Cardiac muscle cell (in vitro differentiated cells and primary cell): ENCODE measurements at regions not wholly inside any gene's neighbourhood (a gene's known extent, or its start where the extent isn't known, plus 50 kb on each side); places are given as distances from the start of the nearest gene placed in this dataset.

Source experiments
- DNase-seq, 2 donors: peaks; one replicate each; pipeline versions ENCODE4 v3.0.0 to v3.0.0-alpha.2; 2010 to 2017; ENCODE audit warnings: low read depth in 1 of 2, low spot score in 1 of 2
- H3K27ac ChIP-seq: fragments of 200-600 bp; sonication (generic); 2 replicates; pipeline ENCODE4 v1.5.1; 2016
- H3K27me3 ChIP-seq: fragments of 200-600 bp; sonication (generic); 2 replicates; pipeline ENCODE4 v1.6.0; 2016; ENCODE audit warnings: control low read depth
- H3K36me3 ChIP-seq: fragments of 200-600 bp; sonication (generic); 2 replicates; pipeline ENCODE4 v1.5.1; 2016; ENCODE audit warnings: control low read depth
- H3K4me1 ChIP-seq: fragments of 200-600 bp; sonication (generic); 2 replicates; pipeline ENCODE4 v1.8.1; 2017; ENCODE audit warnings: low read depth, mild to moderate bottlenecking, mixed run types
- H3K4me3 ChIP-seq: fragments of 200-600 bp; sonication (generic); 2 replicates; pipeline ENCODE4 v1.5.1; 2016; ENCODE audit warnings: mild to moderate bottlenecking
- H3K9me3 ChIP-seq: fragments of 200-600 bp; sonication (generic); 2 replicates; pipeline ENCODE4 v1.5.1; 2017; ENCODE audit warnings: low read depth, mild to moderate bottlenecking, control low read depth
- CTCF ChIP-seq: IDR thresholded peaks from 2 replicates; pipeline ENCODE4 v1.5.1; 2012; ENCODE audit warnings: low read depth, mild to moderate bottlenecking, low read length

GRCh38 chrX:20373063-20373462 lies 106.4 kb upstream of the RPS6KA3 start:
- H3K4me1 ChIP-seq = peaks cover 5% of the 10 kb centered on the region
- no peak for DNase-seq
- H3K9me3 ChIP-seq = no peaks in the 10 kb centered on the region
- no peaks in the 10 kb centered on the region for H3K36me3 ChIP-seq
- no peak overlapping the region for H3K27ac ChIP-seq
- TF ChIP-seq CTCF = no peak
- no peaks in the 10 kb centered on the region for H3K27me3 ChIP-seq
- no peak overlapping the region for H3K4me3 ChIP-seq

DNA sequence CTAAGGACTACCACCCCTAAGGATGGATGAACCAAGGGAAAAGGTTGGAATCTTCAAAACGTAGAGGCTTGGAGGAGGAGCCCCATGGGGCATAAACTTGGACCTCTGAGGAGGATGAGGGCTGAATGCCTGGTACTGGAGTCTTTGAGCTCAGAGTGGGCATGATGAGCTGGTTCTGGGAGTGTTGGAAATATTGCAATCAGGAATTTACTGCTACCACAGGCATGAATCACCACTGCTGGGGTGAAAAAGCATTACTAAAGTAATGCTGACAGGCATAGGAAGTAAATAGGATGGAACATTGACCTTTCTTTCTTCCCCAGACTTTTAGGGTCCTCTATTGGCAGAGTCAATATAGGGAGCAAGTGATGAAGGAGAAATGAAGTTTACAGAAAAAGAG lies 105.8 kb upstream of the RPS6KA3 start:
- no peak overlapping the region for H3K27ac ChIP-seq
- no peaks in the 10 kb centered on the region for H3K9me3 ChIP-seq
- peaks cover 5% of the 10 kb centered on the region for H3K4me1 ChIP-seq
- no peak for TF ChIP-seq CTCF
- no peaks in the 10 kb centered on the region for H3K36me3 ChIP-seq
- no peak overlapping the region for H3K4me3 ChIP-seq
- peak in 1 of 2 donors; percentile 52 for DNase-seq
- H3K27me3 ChIP-seq = no peaks in the 10 kb centered on the region

GRCh38 chrX:20369468-20369867 lies 102.8 kb upstream of the RPS6KA3 start:
- no peaks in the 10 kb centered on the region for H3K36me3 ChIP-seq
- H3K27ac ChIP-seq = no peak overlapping the region
- no peaks in the 10 kb centered on the region for H3K27me3 ChIP-seq
- H3K4me1 ChIP-seq = no peaks in the 10 kb centered on the region
- TF ChIP-seq CTCF = no peak
- H3K9me3 ChIP-seq = no peaks in the 10 kb centered on the region
- DNase-seq = no peak
- H3K4me3 ChIP-seq = no peak overlapping the region

DNA sequence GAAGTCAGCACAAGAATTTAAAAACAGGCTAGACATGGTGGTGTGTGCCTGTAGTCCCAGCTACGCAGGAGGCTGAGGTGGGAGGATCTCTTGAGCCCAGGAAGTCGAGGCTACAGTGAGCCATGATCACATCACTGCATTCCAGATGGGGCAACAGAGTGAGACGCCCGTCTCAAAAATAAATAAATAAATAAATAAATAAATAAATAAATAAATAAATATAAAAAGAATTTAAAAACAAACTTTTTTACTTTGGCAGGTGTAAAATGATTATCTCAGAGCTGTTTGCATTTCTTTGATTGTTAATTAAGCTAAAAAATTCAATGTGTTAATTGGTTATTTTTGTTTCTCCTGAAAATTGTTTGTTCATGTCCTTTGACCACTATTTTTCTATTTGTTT lies 97.5 kb upstream of the RPS6KA3 start:
- H3K4me3 ChIP-seq = no peak overlapping the region
- H3K27ac ChIP-seq = no peak overlapping the region
- no peak for TF ChIP-seq CTCF
- H3K4me1 ChIP-seq = peaks cover 3% of the 10 kb centered on the region
- no peaks in the 10 kb centered on the region for H3K9me3 ChIP-seq
- no peaks in the 10 kb centered on the region for H3K27me3 ChIP-seq
- DNase-seq = no peak
- H3K36me3 ChIP-seq = no peaks in the 10 kb centered on the region

GRCh38 chrX:20363275-20363674 lies 96.6 kb upstream of the RPS6KA3 start:
- no peaks in the 10 kb centered on the region for H3K9me3 ChIP-seq
- DNase-seq = no peak
- H3K27me3 ChIP-seq = no peaks in the 10 kb centered on the region
- H3K27ac ChIP-seq = no peak overlapping the region
- no peaks in the 10 kb centered on the region for H3K36me3 ChIP-seq
- H3K4me3 ChIP-seq = no peak overlapping the region
- TF ChIP-seq CTCF = no peak
- H3K4me1 ChIP-seq = peaks cover 3% of the 10 kb centered on the region
